Heart left ventricle (tissue), 16 donors: ENCODE measurements at regions not wholly inside any gene's neighbourhood (a gene's known extent, or its start where the extent isn't known, plus 50 kb on each side); places are given as distances from the start of the nearest gene placed in this dataset.

Source experiments
- ATAC-seq, 4 donors: fragments of 200-7000 bp; cut with Tn5 transposase; one replicate each; pipeline ENCODE4 v1.9.1; 2020 to 2022; ENCODE audit warnings: moderate library complexity in 4 of 4, mild to moderate bottlenecking in 3 of 4, moderate number of reproducible peaks in 1 of 4
- DNase-seq, 5 donors: peaks; one replicate each; pipeline ENCODE4 v3.0.0-alpha.2; 2020
- H3K27ac ChIP-seq, 12 donors: fragments of 200-600 bp; sonication (generic) in 4 of 12; one replicate each; pipeline versions ENCODE4 v1.5.0 to v1.8.0; 2016 to 2022; ENCODE audit warnings: mild to moderate bottlenecking in 2 of 12
- H3K27me3 ChIP-seq, 9 donors: fragments of 200-600 bp; sonication (generic) in 2 of 9; one replicate each; pipeline versions ENCODE4 v1.5.1 to v1.8.0; 2016 to 2022; ENCODE audit warnings: mild to moderate bottlenecking in 3 of 9
- H3K36me3 ChIP-seq, 9 donors: fragments of 200-600 bp; sonication (generic) in 2 of 9; one replicate each; pipeline versions ENCODE4 v1.5.0 to v1.8.0; 2018 to 2022; ENCODE audit warnings: mild to moderate bottlenecking in 2 of 9
- H3K4me1 ChIP-seq, 12 donors: fragments of 200-600 bp; sonication (generic) in 4 of 12; one replicate each; pipeline versions ENCODE4 v1.5.0 to v1.8.0; 2016 to 2022; ENCODE audit warnings: mild to moderate bottlenecking in 3 of 12
- H3K4me3 ChIP-seq, 12 donors: fragments of 200-600 bp; sonication (generic) in 4 of 12; one replicate each; pipeline versions ENCODE4 v1.5.0 to v1.8.0; 2017 to 2022; ENCODE audit warnings: mild to moderate bottlenecking in 9 of 12, moderate library complexity in 4 of 12
- H3K9me3 ChIP-seq, 12 donors: fragments of 200-600 bp; sonication (generic) in 4 of 12; one replicate each; pipeline versions ENCODE4 v1.5.0 to v1.8.0; 2016 to 2022; ENCODE audit warnings: mild to moderate bottlenecking in 1 of 12
- POLR2A ChIP-seq, 2 donors: fragments of 450-650 bp; IDR thresholded peaks; one replicate each; pipeline ENCODE4 v1.6.1; 2017; ENCODE audit warnings: antibody characterized with exemption in 2 of 2, mild to moderate bottlenecking in 2 of 2, moderate library complexity in 2 of 2
- WGBS, 4 donors: extraction: QIAGEN DNeasy Blood & Tissue Kit in 2 of 4; methylation state at CpG; one replicate each; pipeline versions ENCODE4 v1.1.5 to v1.1.7; 2013 to 2018; 5-methylcytosine and 5-hydroxymethylcytosine counted together
- intact Hi-C, 10 donors: fragments of 100-400 bp; cut with DNase I; formaldehyde crosslinking; loops; one replicate each; pipeline versions ENCODE4 v1.11.1 to v1.14.2; 2022
- TF ChIP-seq, protein P1 (sequence below), 12 donors: fragments of 200-600 bp; sonication (generic) in 4 of 12; IDR thresholded peaks; one replicate each; pipeline versions ENCODE4 v1.5.0 to v1.8.0; 2018 to 2022; ENCODE audit warnings: antibody characterized with exemption in 12 of 12, mild to moderate bottlenecking in 5 of 12
- donor health status: ischemic (EF 13 %, LVEDD 7.1; RV severe dilation, severe dysfunction).
- donor health status: healthy with polysubstance abuse.
- donor health status: DM: no; HTN: yes; CAD: no.
- donor health status: DM: no; HTN: no; CAD: no.
- donor health status: ischemic (EF 25% LVEDD 6.9; RV normal size, moderate dysfunction).
- donor health status: ischemic (EF 25% LVEDD 5.7; RV mildly dilated, moderate dysfunction).
- donor health status: healthy.
- donor health status: DM: yes; HTN: yes; CAD: no.
- donor health status: ischemic (EF 35%, LVEDD 5.7; RV mildly dilated, moderate dysfunction).
- donor health status: nonischemic (EF 11% LVEDD 7.7; RV severe dilation, severe dysfunction).
- donor health status: DM: yes; HTN: yes; CAD: no.
- donor health status: PGD.
- donor health status: ischemic (EF 29% LVEDD 5.4; RV normal size, mild dysfunction).
- donor health status: nonischemic (EF 23%, LVEDD 6.1; RV moderate dilation, normal function).

DNA sequence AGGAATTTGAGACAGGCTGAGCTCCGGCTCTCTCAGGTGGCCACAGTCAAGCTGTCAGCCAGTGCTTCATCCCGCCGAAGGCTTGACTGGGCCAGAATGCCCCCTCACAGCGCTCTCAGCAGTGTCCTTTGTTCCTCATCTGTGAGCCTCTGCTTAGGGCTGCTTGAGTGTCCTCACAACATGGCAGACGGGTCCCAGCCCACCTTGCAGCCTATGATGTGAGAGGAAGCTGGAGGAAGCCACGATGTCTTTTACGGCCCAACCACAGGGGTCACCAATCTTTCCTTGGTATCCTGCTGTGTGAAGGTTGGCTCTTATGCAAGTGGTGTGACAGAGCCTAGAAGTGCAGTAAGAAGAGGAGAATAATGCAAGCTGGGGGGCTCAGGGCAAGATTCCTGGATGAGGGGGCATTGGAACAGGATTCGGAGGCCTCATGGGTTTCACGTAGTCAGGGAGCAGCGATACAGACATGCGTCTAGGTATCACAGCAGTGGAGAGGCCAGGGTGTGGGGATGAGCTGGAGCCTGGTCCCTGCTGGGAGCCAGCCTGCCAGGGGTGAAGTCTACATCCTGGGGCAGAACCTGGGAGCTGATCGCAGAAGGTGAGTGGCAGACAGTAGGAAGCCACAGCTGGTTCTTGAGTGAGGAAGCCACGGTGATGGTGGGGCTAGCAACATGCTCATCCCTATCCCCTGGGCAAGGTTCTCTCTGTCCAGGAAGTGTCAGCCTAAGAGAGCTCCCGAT is 234.1 kb downstream of the GLI2 start:
- Histone ChIP-seq H3K27me3 (no peaks in the 10 kb centered on the region), H3K9me3 (no peaks in the 10 kb centered on the region), H3K4me1 (no peaks in the 10 kb centered on the region), H3K4me3 (no peak overlapping the region), H3K27ac (no peak overlapping the region), H3K36me3 (peaks cover 0 to 23% (median 0%) of the 10 kb centered on the region in 9 donors)
- intact Hi-C loops, result loop anchor here in 1 of 10 donors (10.0 kb wide), 1 partner anchor 155 kb away; no protein-coding TSS in a partner anchor
- TF ChIP-seq POLR2A (IDR thresholded peaks at IDR 0.05), result no peak
- TF ChIP-seq, protein P1, sequence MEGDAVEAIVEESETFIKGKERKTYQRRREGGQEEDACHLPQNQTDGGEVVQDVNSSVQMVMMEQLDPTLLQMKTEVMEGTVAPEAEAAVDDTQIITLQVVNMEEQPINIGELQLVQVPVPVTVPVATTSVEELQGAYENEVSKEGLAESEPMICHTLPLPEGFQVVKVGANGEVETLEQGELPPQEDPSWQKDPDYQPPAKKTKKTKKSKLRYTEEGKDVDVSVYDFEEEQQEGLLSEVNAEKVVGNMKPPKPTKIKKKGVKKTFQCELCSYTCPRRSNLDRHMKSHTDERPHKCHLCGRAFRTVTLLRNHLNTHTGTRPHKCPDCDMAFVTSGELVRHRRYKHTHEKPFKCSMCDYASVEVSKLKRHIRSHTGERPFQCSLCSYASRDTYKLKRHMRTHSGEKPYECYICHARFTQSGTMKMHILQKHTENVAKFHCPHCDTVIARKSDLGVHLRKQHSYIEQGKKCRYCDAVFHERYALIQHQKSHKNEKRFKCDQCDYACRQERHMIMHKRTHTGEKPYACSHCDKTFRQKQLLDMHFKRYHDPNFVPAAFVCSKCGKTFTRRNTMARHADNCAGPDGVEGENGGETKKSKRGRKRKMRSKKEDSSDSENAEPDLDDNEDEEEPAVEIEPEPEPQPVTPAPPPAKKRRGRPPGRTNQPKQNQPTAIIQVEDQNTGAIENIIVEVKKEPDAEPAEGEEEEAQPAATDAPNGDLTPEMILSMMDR (IDR thresholded peaks at IDR 0.05), result no peak
- ATAC-seq (no peak), DNase-seq (no peak)
- WGBS, 4 donors, result 82 to 91% (median 83%) methylated on average over 12 to 14 of the region's 14 CpGs

DNA sequence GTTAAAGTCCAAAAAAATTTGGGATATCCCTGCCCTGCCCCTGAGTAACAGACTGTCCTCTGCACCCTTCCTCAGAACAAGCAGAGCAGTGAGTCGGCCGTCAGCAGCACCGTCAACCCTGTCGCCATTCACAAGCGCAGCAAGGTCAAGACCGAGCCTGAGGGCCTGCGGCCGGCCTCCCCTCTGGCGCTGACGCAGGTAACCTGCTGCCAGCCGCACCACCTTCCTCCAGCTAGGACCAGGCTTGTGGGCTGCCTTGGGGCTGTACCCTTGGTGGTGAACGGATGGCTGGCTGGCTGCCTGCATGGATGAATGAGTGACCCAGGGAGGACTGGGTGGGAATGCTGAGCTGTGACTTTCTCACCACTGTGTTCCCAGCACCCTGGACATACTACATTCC is 236.2 kb downstream of the GLI2 start:
- TF ChIP-seq, protein P1 (IDR thresholded peaks at IDR 0.05), result no peak
- TF ChIP-seq POLR2A (IDR thresholded peaks at IDR 0.05), result no peak
- Histone ChIP-seq H3K36me3 (peaks cover 0 to 30% (median 0%) of the 10 kb centered on the region in 9 donors), H3K9me3 (no peaks in the 10 kb centered on the region), H3K27ac (no peak overlapping the region), H3K27me3 (no peaks in the 10 kb centered on the region), H3K4me3 (no peak overlapping the region), H3K4me1 (no peaks in the 10 kb centered on the region)
- ATAC-seq (no peak), DNase-seq (peak in 1 of 5 donors; percentile 6)
- intact Hi-C loops, result loop anchor here in 1 of 10 donors (2.0 kb wide), 1 partner anchor 53 kb away; no protein-coding TSS in a partner anchor
- 93 to 95% (median 94%) methylated on average over 3 to 12 of the region's 12 CpGs for WGBS, 4 donors

DNA sequence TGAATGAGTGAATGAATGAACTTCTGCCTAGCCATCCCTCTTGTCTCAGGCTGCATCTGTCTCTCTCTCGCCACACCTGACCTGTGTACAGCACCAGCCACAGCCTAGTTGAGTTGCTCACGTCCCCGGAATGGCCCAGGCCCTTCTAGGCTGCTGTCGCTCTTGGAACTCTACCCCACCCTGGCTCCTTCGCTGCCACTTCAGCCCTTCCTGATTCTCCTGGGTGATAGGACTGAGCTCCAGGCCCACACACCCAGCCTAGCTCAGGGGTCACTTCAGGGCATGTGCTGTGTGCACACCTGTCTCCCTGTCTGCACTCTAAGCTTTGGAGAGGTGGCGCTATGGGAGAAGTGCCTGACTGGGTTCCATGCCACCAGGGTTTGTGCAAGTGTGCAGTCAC is 236.6 kb downstream of the GLI2 start:
- no peaks in the 10 kb centered on the region for H3K9me3 ChIP-seq
- 77 to 99% (median 86%) methylated on average over 5 to 6 of the region's 6 CpGs for WGBS, 4 donors
- H3K27me3 ChIP-seq, result no peaks in the 10 kb centered on the region
- H3K36me3 ChIP-seq, result peaks cover 0 to 34% (median 0%) of the 10 kb centered on the region in 9 donors
- H3K27ac ChIP-seq, result no peak overlapping the region
- DNase-seq (peak in 1 of 5 donors; percentile 9), ATAC-seq (no peak)
- intact Hi-C loops, result loop anchor here in 1 of 10 donors (2.0 kb wide), 1 partner anchor 53 kb away; no protein-coding TSS in a partner anchor
- no peaks in the 10 kb centered on the region for H3K4me1 ChIP-seq
- TF ChIP-seq, protein P1 (IDR thresholded peaks at IDR 0.05), result no peak
- TF ChIP-seq POLR2A (IDR thresholded peaks at IDR 0.05), result no peak
- H3K4me3 ChIP-seq, result no peak overlapping the region

DNA sequence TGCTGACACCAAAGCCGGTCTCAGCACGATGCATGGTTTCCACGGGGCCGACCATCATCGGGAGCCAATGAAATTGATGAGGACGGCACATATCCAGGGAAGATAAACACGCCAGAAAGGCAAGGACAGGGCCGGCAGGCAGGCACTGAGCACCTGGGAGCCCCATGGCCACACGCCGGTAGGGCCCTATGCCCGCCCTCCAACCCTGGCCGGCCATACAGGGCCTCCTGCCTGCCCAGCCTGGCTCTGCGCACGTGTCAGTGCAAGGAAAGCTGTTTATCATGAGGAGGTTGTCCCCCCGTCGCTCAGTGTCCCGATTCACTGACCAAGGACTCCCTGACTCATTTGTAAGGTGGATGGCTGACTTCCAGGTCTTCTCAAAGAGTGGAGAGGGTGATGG is 237.5 kb downstream of the GLI2 start:
- TF ChIP-seq, protein P1 (IDR thresholded peaks at IDR 0.05), result no peak
- TF ChIP-seq POLR2A (IDR thresholded peaks at IDR 0.05), result no peak
- H3K36me3 ChIP-seq, result peaks cover 0 to 38% (median 0%) of the 10 kb centered on the region in 9 donors
- WGBS, 4 donors, result 90 to 93% (median 91%) methylated on average over 14 to 17 of the region's 17 CpGs
- no peaks in the 10 kb centered on the region for H3K9me3 ChIP-seq
- peak in 3 of 5 donors; percentile 0 to 37 (median 19) for DNase-seq
- ATAC-seq, result no peak
- no peaks in the 10 kb centered on the region for H3K27me3 ChIP-seq
- H3K4me3 ChIP-seq, result no peak overlapping the region
- intact Hi-C loops, result loop anchor here in 1 of 10 donors (2.0 kb wide), 1 partner anchor 52 kb away; no protein-coding TSS in a partner anchor
- H3K4me1 ChIP-seq, result no peaks in the 10 kb centered on the region
- no peak overlapping the region for H3K27ac ChIP-seq
